ENCODE measurements at regions not wholly inside any gene's neighbourhood (a gene's known extent, or its start where the extent isn't known, plus 50 kb on each side); places are given as distances from the start of the nearest gene placed in this dataset.

DNA sequence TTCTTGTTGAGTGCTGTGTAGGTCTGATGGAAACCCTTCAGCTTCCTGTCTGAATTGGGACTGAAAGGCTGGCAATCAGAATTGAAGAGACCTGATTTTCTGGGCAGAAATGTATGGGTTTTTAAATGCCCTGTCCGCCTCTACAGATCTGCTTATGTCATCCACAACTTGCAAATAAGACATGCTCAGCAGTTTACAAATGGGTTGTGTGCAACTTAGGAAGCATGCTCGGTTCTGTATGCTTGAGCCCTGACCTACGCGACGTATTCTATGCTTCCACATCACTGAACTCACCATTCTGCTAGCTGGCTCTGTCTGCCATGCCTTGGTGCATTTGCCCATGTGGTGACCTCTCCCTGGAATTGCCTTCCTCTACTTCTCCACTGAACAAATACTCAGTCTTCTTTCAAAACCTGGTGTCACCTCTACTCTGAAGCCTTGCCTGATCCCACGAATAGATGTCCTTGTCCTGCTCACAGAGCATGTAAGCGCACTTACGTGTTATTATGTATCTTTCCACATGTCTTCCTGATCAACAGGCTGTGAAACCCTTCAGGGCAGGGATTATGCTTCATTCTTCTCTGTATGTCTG, 194.2 kb downstream of the ERCC6L2 start:
- TF ChIP-seq, protein P1, sequence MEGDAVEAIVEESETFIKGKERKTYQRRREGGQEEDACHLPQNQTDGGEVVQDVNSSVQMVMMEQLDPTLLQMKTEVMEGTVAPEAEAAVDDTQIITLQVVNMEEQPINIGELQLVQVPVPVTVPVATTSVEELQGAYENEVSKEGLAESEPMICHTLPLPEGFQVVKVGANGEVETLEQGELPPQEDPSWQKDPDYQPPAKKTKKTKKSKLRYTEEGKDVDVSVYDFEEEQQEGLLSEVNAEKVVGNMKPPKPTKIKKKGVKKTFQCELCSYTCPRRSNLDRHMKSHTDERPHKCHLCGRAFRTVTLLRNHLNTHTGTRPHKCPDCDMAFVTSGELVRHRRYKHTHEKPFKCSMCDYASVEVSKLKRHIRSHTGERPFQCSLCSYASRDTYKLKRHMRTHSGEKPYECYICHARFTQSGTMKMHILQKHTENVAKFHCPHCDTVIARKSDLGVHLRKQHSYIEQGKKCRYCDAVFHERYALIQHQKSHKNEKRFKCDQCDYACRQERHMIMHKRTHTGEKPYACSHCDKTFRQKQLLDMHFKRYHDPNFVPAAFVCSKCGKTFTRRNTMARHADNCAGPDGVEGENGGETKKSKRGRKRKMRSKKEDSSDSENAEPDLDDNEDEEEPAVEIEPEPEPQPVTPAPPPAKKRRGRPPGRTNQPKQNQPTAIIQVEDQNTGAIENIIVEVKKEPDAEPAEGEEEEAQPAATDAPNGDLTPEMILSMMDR (conservative IDR thresholded peaks at IDR 0.05; ENCODE audit: low read depth, low read length), result no peak
- H3K4me3 ChIP-seq (ENCODE audit: low read depth, low read length), result no peak overlapping the region
- DNase-seq (ENCODE audit: low read depth), result no peak

GRCh38 chr9:96068511-96068910, 193.0 kb downstream of the ERCC6L2 start:
- no peak overlapping the region for H3K4me3 ChIP-seq (ENCODE audit: low read depth, low read length)
- DNase-seq (ENCODE audit: low read depth), result peak; percentile 8
- TF ChIP-seq, protein P1 (conservative IDR thresholded peaks at IDR 0.05; ENCODE audit: low read depth, low read length), result no peak

- DNase-seq (ENCODE audit: low read depth), result no peak
Measured at GRCh38 chr9:96067600-96067999, 192.1 kb downstream of the ERCC6L2 start.

DNA sequence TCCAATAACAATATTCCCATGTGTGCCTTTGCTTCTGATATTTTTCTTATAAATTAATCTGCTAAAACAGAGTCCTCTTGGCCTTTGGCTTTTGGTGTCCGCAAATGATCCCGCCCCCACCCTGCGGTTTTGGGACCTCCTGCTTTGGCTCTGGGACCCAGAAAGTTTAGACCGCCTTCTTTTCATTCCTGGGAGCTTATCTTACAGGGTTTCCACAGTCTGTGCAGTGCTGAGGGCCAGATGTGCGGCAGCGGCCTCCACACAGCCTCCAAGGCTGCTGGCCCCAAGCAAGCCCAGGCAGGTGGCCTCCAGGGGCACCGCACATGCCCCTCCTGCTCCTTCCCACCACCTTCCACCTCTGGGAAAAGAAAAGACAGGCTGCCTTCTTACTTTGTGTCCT, 191.5 kb downstream of the ERCC6L2 start:
- DNase-seq (ENCODE audit: low read depth), result peak; percentile 48
- no peak overlapping the region for H3K4me3 ChIP-seq (ENCODE audit: low read depth, low read length)
- TF ChIP-seq, protein P1 (conservative IDR thresholded peaks at IDR 0.05; ENCODE audit: low read depth, low read length), result no peak

More at GRCh38 chr9:96067600-96067999, 192.1 kb downstream of the ERCC6L2 start:
- TF ChIP-seq, protein P1 (conservative IDR thresholded peaks at IDR 0.05; ENCODE audit: low read depth, low read length), result no peak
- H3K4me3 ChIP-seq (ENCODE audit: low read depth, low read length), result no peak overlapping the region

- no peak for DNase-seq (ENCODE audit: low read depth)
- no peak overlapping the region for H3K4me3 ChIP-seq (ENCODE audit: low read depth, low read length)
- TF ChIP-seq, protein P1 (conservative IDR thresholded peaks at IDR 0.05; ENCODE audit: low read depth, low read length), result no peak
Measured at GRCh38 chr9:96065482-96066251, 190.2 kb downstream of the ERCC6L2 start.

GRCh38 chr9:96064826-96065481, 189.5 kb downstream of the ERCC6L2 start:
- no peak overlapping the region for H3K4me3 ChIP-seq (ENCODE audit: low read depth, low read length)
- TF ChIP-seq, protein P1 (conservative IDR thresholded peaks at IDR 0.05; ENCODE audit: low read depth, low read length), result no peak
- DNase-seq (ENCODE audit: low read depth), result no peak

Measured in choroid plexus epithelial cell (primary cell).